Endothelial cell of umbilical vein (primary cell): ENCODE measurements at regions not wholly inside any gene's neighbourhood (a gene's known extent, or its start where the extent isn't known, plus 50 kb on each side); places are given as distances from the start of the nearest gene placed in this dataset.

ENCODE experiments used
- BruUV-seq: library from RNA; stranded (reverse); fragments of 400-500 nt; replicated peaks from 2 replicates; lab custom pipeline; 2021; lab: Mats Ljungman, UMichigan
- CTCF ChIA-PET: fragments of 300-600, 350-600 bp; sonication (Branson Sonifier 250); formaldehyde crosslinking; loops from one replicate; lab custom pipeline; 2021; ENCODE audit warnings: antibody characterized with exemption, inconsistent platforms; lab: Charles Lee
- POLR2A ChIA-PET: fragments of 300-600, 350-600 bp; sonication (Branson Sonifier 250); formaldehyde crosslinking; loops from one replicate; lab custom pipeline; 2021; ENCODE audit warnings: antibody characterized with exemption, inconsistent platforms; lab: Charles Lee
- DNase-seq: peaks from one replicate; pipeline ENCODE4 v3.0.0-alpha.2; 2011; ENCODE audit warnings: low read depth, low spot score
- FAIRE-seq: peaks from 2 replicates; lab custom pipeline; 2011; peaks lifted over from hg19 to GRCh38; lab: Jason Lieb, UNC
- H2AFZ ChIP-seq: 2 replicates; pipeline ENCODE4 v1.6.0; 2012; ENCODE audit warnings: low read depth, low read length, control low read depth, inconsistent platforms
- H3K27ac ChIP-seq: 2 replicates; pipeline ENCODE4 v1.5.1; 2011; ENCODE audit warnings: low read depth, mild to moderate bottlenecking, control low read depth, low read length, moderate library complexity; ENCODE audit not compliant: insufficient read depth
- H3K27me3 ChIP-seq, 2 experiments: 2 replicates each; pipeline versions ENCODE4 v1.6.0 to v1.6.1; 2011; ENCODE audit warnings: low read length in 2 of 2, mixed read lengths in 1 of 2; ENCODE audit not compliant: control insufficient read depth in 2 of 2, insufficient read depth in 2 of 2
- H3K36me3 ChIP-seq, 2 experiments: 2 replicates in 1 of 2; 3 replicates in 1 of 2; pipeline ENCODE4 v1.5.1; 2011; ENCODE audit warnings: low read length in 2 of 2, mild to moderate bottlenecking in 1 of 2, moderate library complexity in 1 of 2; ENCODE audit not compliant: control insufficient read depth in 2 of 2, insufficient read depth in 2 of 2; ENCODE audit errors: extremely low read depth in 1 of 2
- H3K4me1 ChIP-seq: 3 replicates; pipeline ENCODE4 v1.5.1; 2011; ENCODE audit warnings: mild to moderate bottlenecking, low read length; ENCODE audit not compliant: control insufficient read depth, insufficient read depth; ENCODE audit errors: extremely low read depth
- H3K4me2 ChIP-seq: 2 replicates; pipeline ENCODE4 v1.6.1; 2011; ENCODE audit warnings: low read length, control low read depth, mixed read lengths; ENCODE audit not compliant: insufficient read depth
- H3K4me3 ChIP-seq, 3 experiments: fragments of 200-600 bp in 1 of 3; sonication (generic), shearing (Covaris generic) in 1 of 3; replicated peaks in 1 of 3; 2 replicates each; pipeline ENCODE4 v1.5.1; 2011 to 2016; ENCODE audit warnings: control low read depth in 3 of 3, low read length in 3 of 3, mild to moderate bottlenecking in 2 of 3, inconsistent platforms in 1 of 3, low read depth in 1 of 3, moderate library complexity in 1 of 3; ENCODE audit not compliant: insufficient read depth in 1 of 3
- H3K79me2 ChIP-seq: 2 replicates; pipeline ENCODE4 v1.6.0; 2012; ENCODE audit warnings: low read length, inconsistent platforms; ENCODE audit not compliant: control insufficient read depth, insufficient read depth
- H3K9ac ChIP-seq: replicated peaks from 2 replicates; pipeline ENCODE3; 2011; ENCODE audit warnings: low read length, control low read depth; ENCODE audit not compliant: insufficient read depth; ENCODE audit errors: extremely low read depth
- H3K9me1 ChIP-seq: replicated peaks from 3 replicates; pipeline ENCODE4 v1.6.0; 2011; ENCODE audit warnings: mild to moderate bottlenecking, low read length; ENCODE audit not compliant: control insufficient read depth, insufficient read depth; ENCODE audit errors: extremely low read depth
- H3K9me3 ChIP-seq: replicated peaks from 2 replicates; pipeline ENCODE4 v1.5.1; 2012; ENCODE audit warnings: low read length, inconsistent platforms; ENCODE audit not compliant: control insufficient read depth, insufficient read depth
- H4K20me1 ChIP-seq: replicated peaks from 2 replicates; pipeline ENCODE3; 2011; ENCODE audit warnings: mild to moderate bottlenecking, low read length; ENCODE audit not compliant: control insufficient read depth, insufficient read depth; ENCODE audit errors: extremely low read depth
- FOS ChIP-seq: IDR thresholded peaks from 2 replicates; pipeline ENCODE4 v1.6.1; 2011; ENCODE audit warnings: mild to moderate bottlenecking, low read length, moderate library complexity, borderline replicate concordance; ENCODE audit not compliant: insufficient read depth
- GATA2 ChIP-seq: IDR thresholded peaks from 2 replicates; pipeline ENCODE4 v1.7.0; 2011; ENCODE audit warnings: low read depth, mild to moderate bottlenecking, moderate library complexity, mixed read lengths, low read length; ENCODE audit not compliant: insufficient read length, insufficient read depth
- JUN ChIP-seq: IDR thresholded peaks from 2 replicates; pipeline ENCODE4 v1.6.1; 2011; ENCODE audit warnings: borderline replicate concordance, low read depth; ENCODE audit not compliant: insufficient read length, insufficient read depth
- MYC ChIP-seq: IDR thresholded peaks from one replicate; pipeline ENCODE4 v1.6.1; 2011; ENCODE audit warnings: mild to moderate bottlenecking, low read depth, low read length
- POLR2A ChIP-seq: IDR thresholded peaks from 2 replicates; pipeline ENCODE4 v1.6.1; 2012; ENCODE audit warnings: low read depth, mild to moderate bottlenecking, control low read depth, low read length
- POLR2AphosphoS5 ChIP-seq: IDR thresholded peaks from 2 replicates; pipeline ENCODE4 v1.6.1; 2012; ENCODE audit warnings: low read depth, mild to moderate bottlenecking, control low read depth, low read length, moderate library complexity; ENCODE audit not compliant: insufficient read depth
- dilution Hi-C: fragments of 300-500 bp; cut with MboI; formaldehyde crosslinking; loops from one replicate; pipeline ENCODE4 v1.15.0; 2019; ENCODE audit warnings: low sequenced_read_pairs; ENCODE audit not compliant: extremely low pct_ligation_motif_present
- intact Hi-C: fragments of 100-400 bp; cut with micrococcal nuclease; formaldehyde crosslinking; loops from one replicate; pipeline ENCODE4 v1.10.0; 2022

- H3K9me1 ChIP-seq, result no peaks in the 10 kb centered on the region
- CTCF ChIA-PET, result no interaction called here
- H3K9ac ChIP-seq, result no peak overlapping the region
- intact Hi-C loops, result no loop called here
- H3K79me2 ChIP-seq, result no peaks in the 10 kb centered on the region
- H3K27me3 ChIP-seq, result no peaks in the 10 kb centered on the region
- FAIRE-seq (no peak), DNase-seq (no peak)
- H3K9me3 ChIP-seq, result no peaks in the 10 kb centered on the region
- no peaks in the 10 kb centered on the region for H3K36me3 ChIP-seq
- no peak overlapping the region for H3K4me2 ChIP-seq
- H3K4me3 ChIP-seq, result no peak overlapping the region
- H4K20me1 ChIP-seq, result no peaks in the 10 kb centered on the region
- BruUV-seq, result no TSS peak
- POLR2A ChIA-PET, result no interaction called here
- H3K4me1 ChIP-seq, result no peaks in the 10 kb centered on the region
- no peak overlapping the region for H2AFZ ChIP-seq
- no peak for TF ChIP-seq GATA2
- TF ChIP-seq FOS, result no peak
- H3K27ac ChIP-seq, result no peak overlapping the region
- dilution Hi-C loops, result no loop called here
Observed at GRCh38 chr16:64251742-64252141, 870.1 kb downstream of the CDH11 start.

DNA sequence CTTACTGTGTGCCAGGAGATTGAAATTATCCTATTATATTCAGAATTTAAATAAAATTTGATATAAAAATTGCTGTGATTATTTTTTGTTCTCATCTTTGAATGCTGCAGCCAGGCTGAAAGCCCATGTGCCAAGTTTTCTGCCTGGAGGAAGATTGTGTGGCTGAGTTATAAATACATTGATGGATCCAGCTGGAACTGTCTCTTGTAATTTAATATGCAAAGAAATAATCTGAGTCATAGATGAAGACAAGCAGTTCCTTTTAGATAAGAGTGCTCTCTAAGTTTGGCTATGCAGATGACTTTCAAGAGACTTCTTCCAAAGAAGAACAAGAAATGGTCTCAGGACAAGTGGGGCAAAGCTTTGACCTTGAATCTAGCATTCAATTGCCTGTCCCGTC lies 871.0 kb downstream of the CDH11 start:
- Histone ChIP-seq H3K27ac (no peak overlapping the region), H3K9me3 (no peaks in the 10 kb centered on the region), H3K4me1 (no peaks in the 10 kb centered on the region), H2AFZ (no peak overlapping the region), H3K9ac (no peak overlapping the region), H3K36me3 (no peaks in the 10 kb centered on the region), H3K79me2 (no peaks in the 10 kb centered on the region), H3K4me3 (no peak overlapping the region), H3K4me2 (no peak overlapping the region), H3K9me1 (no peaks in the 10 kb centered on the region), H3K27me3 (no peaks in the 10 kb centered on the region), H4K20me1 (no peaks in the 10 kb centered on the region)
- BruUV-seq, result no TSS peak
- intact Hi-C loops (no loop called here), dilution Hi-C loops (no loop called here)
- ChIA-PET CTCF (no interaction called here), POLR2A (no interaction called here)
- DNase-seq (peak; percentile 10), FAIRE-seq (no peak)
- TF ChIP-seq POLR2AphosphoS5 (no peak), MYC (no peak), POLR2A (no peak), JUN (no peak)
